Activated CD4-positive, alpha-beta T cell treated with anti-CD3 and anti-CD28 coated beads for 1 hour (primary cell): ENCODE measurements at regions not wholly inside any gene's neighbourhood (a gene's known extent, or its start where the extent isn't known, plus 50 kb on each side); places are given as distances from the start of the nearest gene placed in this dataset.
"Not testable (repeated sequence)": the region's sequence is repeated elsewhere in the genome, so short reads cannot be mapped to it uniquely, and the experiment has no call there.

Experiments used
- DNase-seq: peaks from one replicate; pipeline ENCODE4 v3.0.0-alpha.2; 2020

DNA sequence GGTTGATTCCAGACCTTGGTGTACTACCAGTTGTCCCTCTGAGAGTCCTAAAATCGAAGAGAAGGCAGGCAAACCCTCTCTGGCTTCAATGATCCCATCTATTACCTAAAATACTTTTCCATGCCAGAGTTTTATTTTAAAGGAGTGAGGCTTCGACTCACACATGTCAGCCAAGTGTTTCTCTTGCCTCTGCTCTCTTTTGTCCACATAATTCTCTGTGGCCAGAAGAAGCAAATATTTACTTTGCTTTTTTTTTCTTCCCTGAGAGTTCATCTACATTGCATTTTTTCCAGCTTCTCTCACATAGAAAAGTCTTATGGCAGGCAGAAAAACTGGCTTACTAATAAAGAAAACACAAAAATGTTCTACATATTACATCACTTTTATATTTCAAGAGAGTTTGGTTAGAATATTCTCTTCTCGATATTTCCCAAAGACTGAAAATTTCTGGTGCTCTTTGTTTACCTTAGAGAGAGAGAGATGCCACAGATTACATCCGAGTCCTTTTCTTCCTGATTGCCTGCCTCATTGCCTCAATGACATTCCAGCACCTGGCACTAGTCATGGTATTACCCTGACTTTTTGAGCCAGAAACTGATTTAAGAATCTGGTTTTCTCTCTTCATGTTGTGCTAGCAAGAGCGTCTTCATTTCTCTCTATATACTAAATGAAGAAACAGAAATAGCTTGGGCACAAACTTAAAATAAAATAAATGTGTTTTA lies 170.3 kb upstream of the FAM174A start:
- DNase-seq, result not testable (repeated sequence)

DNA sequence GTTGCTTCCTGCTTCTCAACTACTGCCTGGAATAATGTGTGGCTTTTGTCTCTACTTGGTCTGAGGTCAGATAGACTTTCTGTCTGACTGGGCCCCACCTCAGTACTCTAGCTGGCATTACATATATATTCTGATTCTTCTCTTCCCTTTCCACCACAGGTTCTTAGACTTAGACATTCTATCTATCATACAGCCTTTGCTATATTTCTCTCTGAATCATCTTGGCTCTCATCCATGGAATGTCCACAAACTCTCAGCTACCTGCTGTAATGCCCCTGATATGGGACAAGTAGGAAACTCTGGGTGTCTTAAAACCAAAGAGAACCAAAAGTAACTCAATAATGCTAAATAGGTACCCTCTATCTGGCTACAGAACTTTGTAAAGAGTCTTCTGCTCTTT lies 170.8 kb upstream of the FAM174A start:
- not testable (repeated sequence) for DNase-seq

- not testable (repeated sequence) for DNase-seq
Measured at GRCh38 chr5:100359998-100360397, 175.2 kb upstream of the FAM174A start.

DNA sequence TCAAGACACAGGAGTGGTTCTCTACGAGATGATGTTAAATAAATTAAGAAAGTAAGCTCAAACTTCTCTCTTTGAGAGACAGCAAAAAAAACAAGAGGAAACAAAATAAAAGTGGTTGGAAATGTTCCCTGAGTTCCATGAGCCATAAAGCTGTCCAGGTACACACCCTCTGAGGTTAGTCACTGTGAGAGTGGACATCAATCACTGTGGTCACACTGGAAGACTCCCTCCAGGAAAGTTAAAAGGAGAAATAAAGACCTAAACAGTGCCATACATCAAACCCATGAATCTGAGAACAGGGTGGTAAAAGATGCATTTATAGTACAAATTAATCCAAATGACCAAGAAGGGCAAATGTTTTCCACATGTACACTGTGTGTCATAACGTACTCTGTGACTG lies 188.9 kb upstream of the FAM174A start:
- not testable (repeated sequence) for DNase-seq

GRCh38 chr5:100341485-100341884 lies 193.7 kb upstream of the FAM174A start:
- DNase-seq, result not testable (repeated sequence)

GRCh38 chr5:100322483-100322882 lies 212.7 kb upstream of the FAM174A start:
- no peak for DNase-seq

- no peak for DNase-seq
Measured at GRCh38 chr5:100319885-100320284, 215.3 kb upstream of the FAM174A start.

- no peak for DNase-seq
Measured at GRCh38 chr5:100313657-100314056, 221.5 kb upstream of the FAM174A start.

GRCh38 chr5:100311806-100312205 lies 223.4 kb upstream of the FAM174A start:
- no peak for DNase-seq

DNA sequence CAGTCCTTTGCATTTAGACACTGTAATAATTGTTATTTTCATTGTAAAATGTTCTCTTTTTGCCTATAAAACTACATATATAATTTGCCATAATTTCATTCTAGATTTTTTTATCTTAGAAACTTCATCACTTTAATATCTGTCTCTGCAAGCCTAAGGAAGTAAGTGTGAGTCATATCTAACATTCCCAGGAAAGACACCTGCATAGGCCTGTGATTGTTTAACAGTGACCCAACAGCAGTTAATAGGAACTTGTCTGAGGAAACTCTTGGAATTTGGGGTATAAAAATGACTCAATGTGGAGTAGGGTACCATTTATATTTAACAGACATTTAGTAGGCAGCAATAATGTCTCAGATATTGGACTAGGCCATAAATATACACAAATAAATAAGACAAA lies 229.2 kb upstream of the FAM174A start:
- DNase-seq, result no peak

- no peak for DNase-seq
Measured at GRCh38 chr5:100303216-100303615, 232.0 kb upstream of the FAM174A start.

DNA sequence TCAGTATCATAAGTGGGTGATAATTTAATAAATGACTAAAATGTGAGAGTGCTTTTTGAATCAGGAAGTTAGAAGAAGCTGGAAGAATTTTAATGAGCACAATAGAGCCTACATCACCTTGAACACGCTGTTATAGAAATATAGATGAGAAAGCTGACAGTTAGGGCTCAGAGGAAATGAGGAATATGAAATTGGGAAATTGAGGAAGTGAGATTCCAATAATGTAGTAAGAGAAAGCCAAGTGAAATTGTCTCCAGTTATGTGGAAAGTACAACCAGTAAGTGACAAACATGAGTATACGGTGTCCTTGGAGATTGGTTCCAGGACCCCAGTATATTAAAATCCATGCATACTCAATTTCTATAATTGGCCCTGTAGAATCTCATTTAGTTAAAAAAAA lies 235.9 kb upstream of the FAM174A start:
- no peak for DNase-seq

GRCh38 chr5:100276071-100276470 lies 259.1 kb upstream of the FAM174A start:
- no peak for DNase-seq

DNA sequence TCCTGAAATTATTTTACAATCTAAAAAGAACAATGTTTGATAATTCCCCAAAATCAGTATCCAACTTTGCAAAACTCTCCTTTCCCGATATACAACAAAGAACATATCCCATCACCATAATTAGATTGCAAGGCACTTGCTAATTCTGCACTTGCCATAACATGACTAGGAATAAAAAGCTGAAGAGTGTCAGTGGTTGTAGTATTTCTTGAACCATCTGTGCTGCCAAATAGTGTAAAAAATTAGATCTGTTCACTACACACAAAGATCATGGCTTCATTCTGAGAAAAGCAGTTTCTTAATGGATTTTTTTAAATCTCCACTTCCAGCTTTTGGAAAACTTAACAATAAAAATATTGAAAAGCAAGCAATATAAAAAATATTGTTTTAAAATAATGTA lies 259.5 kb upstream of the FAM174A start:
- DNase-seq, result no peak

DNA sequence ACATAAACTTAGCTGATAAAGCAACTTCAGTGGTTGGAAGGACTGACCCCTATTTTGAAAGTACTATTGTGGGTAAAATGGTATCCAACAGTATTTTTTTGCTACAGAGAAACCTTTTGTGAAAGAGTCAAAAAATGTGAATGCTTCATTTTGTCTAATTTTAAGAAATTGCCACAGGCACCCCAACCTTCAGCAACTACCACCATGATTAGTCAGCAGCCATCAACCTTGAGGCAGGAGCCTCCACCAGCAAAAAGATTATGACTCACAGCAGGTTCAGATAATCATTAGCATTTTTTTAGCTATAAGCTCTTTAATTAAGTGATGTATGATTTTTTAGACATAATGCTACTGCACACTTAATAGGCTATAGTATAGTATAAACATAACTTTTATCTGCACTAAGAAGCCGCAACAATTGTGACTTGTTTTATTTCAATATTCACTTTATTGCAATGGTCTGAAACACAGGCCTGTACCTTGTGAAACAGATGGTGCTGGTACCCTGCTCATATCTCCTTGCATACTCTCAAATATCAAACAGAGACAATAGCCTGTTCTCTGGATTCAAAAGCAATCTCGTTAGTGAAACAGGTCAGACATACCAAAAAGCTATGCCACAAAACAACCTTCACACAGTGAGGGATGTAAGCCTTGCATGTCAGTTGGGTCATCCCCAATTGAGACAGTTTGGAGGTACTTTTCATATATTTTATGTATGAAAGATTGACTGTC lies 261.2 kb upstream of the FAM174A start:
- no peak for DNase-seq

- DNase-seq, result no peak
Measured at GRCh38 chr5:100270023-100270771, 265.0 kb upstream of the FAM174A start.

GRCh38 chr5:100260968-100261367 lies 274.2 kb upstream of the FAM174A start:
- no peak for DNase-seq

DNA sequence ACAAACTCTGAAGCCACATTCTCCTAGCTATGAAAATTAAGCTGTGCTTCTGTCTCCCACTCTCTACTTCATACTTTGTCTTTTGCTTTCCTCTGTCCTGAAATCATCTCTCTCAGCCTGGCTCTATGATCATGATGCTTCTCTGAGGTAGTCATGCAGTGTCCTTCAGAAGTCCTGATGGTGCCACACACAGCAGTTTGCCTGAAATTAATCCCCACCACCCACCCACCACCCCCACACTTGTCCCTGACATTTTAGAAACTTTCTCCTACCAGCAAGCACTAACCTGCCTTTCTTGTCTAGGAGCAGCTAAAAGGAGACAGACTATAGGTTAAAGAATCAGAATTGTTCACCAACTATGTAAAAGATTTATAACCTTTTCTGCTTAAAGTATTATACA lies 282.2 kb upstream of the FAM174A start:
- DNase-seq, result no peak

GRCh38 chr5:100252037-100252436 lies 283.1 kb upstream of the FAM174A start:
- DNase-seq, result no peak

DNA sequence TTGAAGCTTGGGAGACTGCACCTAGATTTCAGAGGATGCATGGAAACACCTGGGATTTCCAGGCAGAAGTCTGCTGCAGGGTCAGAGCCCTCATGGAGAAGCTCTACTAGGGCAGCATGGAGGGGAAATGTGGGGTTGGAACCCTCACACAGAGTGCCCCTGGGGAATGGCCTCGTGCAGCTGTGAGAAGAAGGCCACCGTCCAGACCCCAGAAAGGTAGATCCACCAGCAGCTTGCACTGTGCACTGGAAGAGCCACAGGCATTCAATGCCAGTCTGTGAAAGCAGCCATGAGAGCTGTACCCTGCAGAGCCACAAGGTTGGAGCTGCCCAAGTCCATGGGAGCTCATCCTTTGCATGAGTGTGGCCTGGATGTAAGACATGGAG lies 285.3 kb upstream of the FAM174A start:
- no peak for DNase-seq

GRCh38 chr5:100249211-100249883 lies 285.8 kb upstream of the FAM174A start:
- no peak for DNase-seq

- DNase-seq, result no peak
Measured at GRCh38 chr5:100232736-100233135, 302.4 kb upstream of the FAM174A start.

- DNase-seq, result no peak
Measured at GRCh38 chr5:100188778-100189177, 346.4 kb upstream of the FAM174A start.
